Endodermal cell (in vitro differentiated cells): ENCODE measurements at regions not wholly inside any gene's neighbourhood (a gene's known extent, or its start where the extent isn't known, plus 50 kb on each side); places are given as distances from the start of the nearest gene placed in this dataset.

Source experiments
- DNase-seq: peaks from one replicate; pipeline ENCODE4 v3.0.0-alpha.2; 2017
- H3K27ac ChIP-seq: 2 replicates; pipeline ENCODE4 v1.5.1; 2013; ENCODE audit warnings: mild to moderate bottlenecking, low read depth, low read length, moderate library complexity
- H3K27me3 ChIP-seq: 2 replicates; pipeline ENCODE4 v1.6.1; 2013; ENCODE audit warnings: mild to moderate bottlenecking, low read length, moderate library complexity; ENCODE audit not compliant: insufficient read depth, control insufficient read depth, poor library complexity, severe bottlenecking
- H3K36me3 ChIP-seq: 2 replicates; pipeline ENCODE4 v1.7.0; 2013; ENCODE audit warnings: mild to moderate bottlenecking, low read length, moderate library complexity; ENCODE audit not compliant: control insufficient read depth, insufficient read depth
- H3K4me1 ChIP-seq: one replicate; pipeline ENCODE4 v1.7.0; 2013; ENCODE audit warnings: low read length; ENCODE audit not compliant: control insufficient read depth, insufficient read depth
- H3K4me3 ChIP-seq: 2 replicates; pipeline ENCODE4 v1.5.1; 2013; ENCODE audit warnings: mild to moderate bottlenecking, low read length, moderate library complexity
- H3K9ac ChIP-seq: 2 replicates; pipeline ENCODE4 v1.6.1; 2013; ENCODE audit warnings: mild to moderate bottlenecking, low read length, moderate library complexity; ENCODE audit not compliant: poor library complexity, severe bottlenecking; ENCODE audit errors: extremely low read depth
- H3K9me3 ChIP-seq: 2 replicates; pipeline ENCODE4 v1.6.1; 2013; ENCODE audit warnings: mild to moderate bottlenecking, low read length, moderate library complexity; ENCODE audit not compliant: control insufficient read depth
- H3K27ac Mint-ChIP-seq: 2 replicates; pipeline ENCODE4 v1.8.0; 2020; ENCODE audit warnings: mixed read lengths
- H3K27me3 Mint-ChIP-seq: 2 replicates; pipeline ENCODE4 v1.8.0; 2021; ENCODE audit warnings: mild to moderate bottlenecking, mixed read lengths; ENCODE audit not compliant: insufficient read depth
- H3K36me3 Mint-ChIP-seq: 2 replicates; pipeline ENCODE4 v1.8.0; 2020; ENCODE audit warnings: low read depth, mixed read lengths
- H3K4me1 Mint-ChIP-seq: 2 replicates; pipeline ENCODE4 v1.8.0; 2020; ENCODE audit warnings: mixed read lengths
- H3K4me3 Mint-ChIP-seq: 2 replicates; pipeline ENCODE4 v1.8.0; 2020; ENCODE audit warnings: mild to moderate bottlenecking, moderate library complexity, mixed read lengths
- H3K9me3 Mint-ChIP-seq: 2 replicates; pipeline ENCODE4 v1.8.0; 2020; ENCODE audit warnings: mild to moderate bottlenecking, mixed read lengths
- WGBS, 2 experiments: methylation state at CpG; one replicate each; pipeline versions ENCODE4 v1.1.5 to v1.1.7; 2013; ENCODE audit warnings: missing lambda C conversion rate in 2 of 2, mixed read lengths in 1 of 2; ENCODE audit not compliant: insufficient coverage in 1 of 2, insufficient read length in 1 of 2; 5-methylcytosine and 5-hydroxymethylcytosine counted together
- TF ChIP-seq, protein P1 (sequence below): fragments of 200-600 bp; sonication (generic); conservative IDR thresholded peaks from 2 replicates; pipeline ENCODE4 v1.5.0; 2021; ENCODE audit warnings: antibody characterized with exemption, mild to moderate bottlenecking

DNA sequence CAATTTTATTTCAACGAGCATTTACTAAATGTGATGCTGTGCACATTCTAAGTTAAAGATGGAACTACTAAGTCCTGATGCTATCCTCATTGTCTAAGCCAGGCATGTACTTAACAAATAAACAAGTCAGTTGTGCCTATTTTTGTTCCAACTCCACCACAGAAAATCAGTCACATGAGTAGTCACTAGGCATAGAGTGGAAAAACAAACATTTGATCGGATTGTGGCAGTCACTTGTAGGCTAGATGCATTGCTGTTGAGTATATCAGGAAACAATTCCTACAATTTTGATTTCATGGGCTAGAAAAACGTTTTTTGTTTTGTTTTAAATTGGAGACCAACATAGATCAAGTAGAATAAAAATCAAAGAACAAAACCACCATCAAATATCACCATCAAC, 177.6 kb upstream of the SLC25A13 start:
- Histone ChIP-seq H3K4me1 (no peaks in the 10 kb centered on the region), H3K9ac (no peak overlapping the region), H3K4me3 (no peak overlapping the region), H3K27me3 (no peaks in the 10 kb centered on the region), H3K27ac (no peak overlapping the region), H3K36me3 (no peaks in the 10 kb centered on the region), H3K9me3 (no peaks in the 10 kb centered on the region)
- H3K36me3 Mint-ChIP-seq = no peaks in the 10 kb centered on the region
- no peaks in the 10 kb centered on the region for H3K27me3 Mint-ChIP-seq
- WGBS, 2 experiments = 64 to 91% methylated on average over 2 of the region's 3 CpGs
- H3K4me3 Mint-ChIP-seq = no peak overlapping the region
- no peaks in the 10 kb centered on the region for H3K4me1 Mint-ChIP-seq
- TF ChIP-seq, protein P1, sequence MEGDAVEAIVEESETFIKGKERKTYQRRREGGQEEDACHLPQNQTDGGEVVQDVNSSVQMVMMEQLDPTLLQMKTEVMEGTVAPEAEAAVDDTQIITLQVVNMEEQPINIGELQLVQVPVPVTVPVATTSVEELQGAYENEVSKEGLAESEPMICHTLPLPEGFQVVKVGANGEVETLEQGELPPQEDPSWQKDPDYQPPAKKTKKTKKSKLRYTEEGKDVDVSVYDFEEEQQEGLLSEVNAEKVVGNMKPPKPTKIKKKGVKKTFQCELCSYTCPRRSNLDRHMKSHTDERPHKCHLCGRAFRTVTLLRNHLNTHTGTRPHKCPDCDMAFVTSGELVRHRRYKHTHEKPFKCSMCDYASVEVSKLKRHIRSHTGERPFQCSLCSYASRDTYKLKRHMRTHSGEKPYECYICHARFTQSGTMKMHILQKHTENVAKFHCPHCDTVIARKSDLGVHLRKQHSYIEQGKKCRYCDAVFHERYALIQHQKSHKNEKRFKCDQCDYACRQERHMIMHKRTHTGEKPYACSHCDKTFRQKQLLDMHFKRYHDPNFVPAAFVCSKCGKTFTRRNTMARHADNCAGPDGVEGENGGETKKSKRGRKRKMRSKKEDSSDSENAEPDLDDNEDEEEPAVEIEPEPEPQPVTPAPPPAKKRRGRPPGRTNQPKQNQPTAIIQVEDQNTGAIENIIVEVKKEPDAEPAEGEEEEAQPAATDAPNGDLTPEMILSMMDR = no peak
- no peaks in the 10 kb centered on the region for H3K9me3 Mint-ChIP-seq
- DNase-seq = no peak
- H3K27ac Mint-ChIP-seq = no peak overlapping the region

GRCh38 chr7:96497567-96497966, 175.7 kb upstream of the SLC25A13 start:
- H3K36me3 Mint-ChIP-seq = no peaks in the 10 kb centered on the region
- H3K4me3 ChIP-seq = no peak overlapping the region
- no peaks in the 10 kb centered on the region for H3K36me3 ChIP-seq
- no peak for DNase-seq
- H3K4me1 ChIP-seq = no peaks in the 10 kb centered on the region
- no peaks in the 10 kb centered on the region for H3K9me3 Mint-ChIP-seq
- H3K4me3 Mint-ChIP-seq = no peak overlapping the region
- no peaks in the 10 kb centered on the region for H3K9me3 ChIP-seq
- H3K27ac Mint-ChIP-seq = no peak overlapping the region
- no peaks in the 10 kb centered on the region for H3K27me3 Mint-ChIP-seq
- H3K4me1 Mint-ChIP-seq = no peaks in the 10 kb centered on the region
- TF ChIP-seq, protein P1 = no peak
- no peak overlapping the region for H3K27ac ChIP-seq
- WGBS, 2 experiments = 86 to 93% methylated on average over 1 to 2 of the region's 2 CpGs
- no peaks in the 10 kb centered on the region for H3K27me3 ChIP-seq
- no peak overlapping the region for H3K9ac ChIP-seq

DNA sequence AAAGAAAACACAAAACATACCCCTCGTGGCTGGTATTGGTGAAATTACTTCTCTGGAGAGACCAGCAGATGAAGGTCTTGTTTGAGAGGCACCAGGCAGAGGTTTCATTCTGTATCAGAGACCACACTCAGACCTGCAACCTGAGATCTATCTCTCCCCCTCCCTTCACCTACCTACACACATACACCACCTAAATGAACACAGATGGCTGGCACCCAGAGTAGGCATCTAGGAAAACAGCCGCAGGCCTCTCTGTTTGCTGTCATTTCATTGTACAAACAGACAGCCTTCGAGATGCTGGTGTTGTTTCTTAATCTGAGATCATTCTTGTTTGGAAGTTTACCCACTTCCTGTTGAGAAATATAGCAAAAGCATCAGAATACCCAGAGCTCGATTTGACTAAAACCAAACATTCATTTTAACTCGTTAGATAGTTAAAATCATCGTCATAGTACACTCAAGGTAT, 173.9 kb upstream of the SLC25A13 start:
- no peaks in the 10 kb centered on the region for H3K9me3 ChIP-seq
- 90 to 92% methylated on average over 3 to 6 of the region's 6 CpGs for WGBS, 2 experiments
- H3K27me3 ChIP-seq = no peaks in the 10 kb centered on the region
- Mint-ChIP-seq H3K9me3 (no peaks in the 10 kb centered on the region), H3K4me3 (no peak overlapping the region), H3K36me3 (no peaks in the 10 kb centered on the region), H3K4me1 (no peaks in the 10 kb centered on the region), H3K27me3 (no peaks in the 10 kb centered on the region), H3K27ac (no peak overlapping the region)
- TF ChIP-seq, protein P1 = no peak
- no peak overlapping the region for H3K27ac ChIP-seq
- no peaks in the 10 kb centered on the region for H3K4me1 ChIP-seq
- no peak overlapping the region for H3K9ac ChIP-seq
- no peaks in the 10 kb centered on the region for H3K36me3 ChIP-seq
- DNase-seq = no peak
- no peak overlapping the region for H3K4me3 ChIP-seq
